ENCODE measurements at regions not wholly inside any gene's neighbourhood (a gene's known extent, or its start where the extent isn't known, plus 50 kb on each side); places are given as distances from the start of the nearest gene placed in this dataset.
"Not testable (repeated sequence)": the region's sequence is repeated elsewhere in the genome, so short reads cannot be mapped to it uniquely, and the experiment has no call there.

DNA sequence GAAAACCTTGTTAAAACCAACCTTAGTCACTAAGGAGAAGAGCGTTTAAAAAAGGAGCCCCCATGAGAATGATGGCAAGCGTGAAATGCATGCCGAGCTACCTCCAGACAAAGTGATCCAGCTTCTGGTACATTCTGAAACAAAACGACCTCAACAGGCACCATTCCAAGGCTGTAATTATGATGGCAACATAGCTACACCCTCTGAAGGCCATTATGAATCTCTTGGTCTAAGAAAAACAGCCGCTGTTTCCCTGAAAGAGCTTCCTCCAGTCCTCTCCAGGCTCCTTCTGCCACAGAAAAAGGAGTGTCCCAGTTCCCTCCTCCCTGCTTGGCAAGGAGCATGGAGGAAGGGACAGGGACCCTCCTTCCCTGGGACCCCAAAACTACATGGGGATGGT lies 50.0 kb upstream of the ABLIM1 start:
- no peak for DNase-seq

DNA sequence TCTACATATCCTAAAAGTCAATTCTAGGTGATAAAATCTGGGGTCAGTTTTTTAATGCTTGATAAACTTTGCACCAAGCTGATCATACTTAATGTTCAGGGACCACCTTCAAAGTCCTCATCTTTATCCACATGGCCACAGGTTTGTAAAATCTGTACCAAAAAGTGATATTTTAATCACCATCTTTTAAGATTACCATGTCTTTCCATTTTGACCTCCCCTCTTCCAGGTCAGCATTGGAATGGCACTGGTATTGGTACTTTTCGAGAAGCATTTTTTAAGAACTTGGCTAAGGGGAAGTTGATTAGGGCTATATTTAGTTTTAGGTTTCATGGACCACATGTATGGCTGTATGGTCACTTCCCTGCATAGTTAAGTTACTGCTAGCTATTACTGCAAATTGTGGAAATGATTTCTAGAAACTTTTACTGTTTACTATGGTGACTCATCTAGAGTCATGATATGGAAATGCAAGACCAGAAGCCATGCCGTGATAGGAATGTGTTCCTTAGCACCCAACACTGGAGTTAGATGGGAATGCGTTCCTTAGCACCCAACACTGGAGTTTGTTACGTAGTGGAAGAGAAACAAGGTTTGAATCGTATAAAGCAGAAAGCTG lies 50.8 kb upstream of the ABLIM1 start:
- DNase-seq, result no peak

DNA sequence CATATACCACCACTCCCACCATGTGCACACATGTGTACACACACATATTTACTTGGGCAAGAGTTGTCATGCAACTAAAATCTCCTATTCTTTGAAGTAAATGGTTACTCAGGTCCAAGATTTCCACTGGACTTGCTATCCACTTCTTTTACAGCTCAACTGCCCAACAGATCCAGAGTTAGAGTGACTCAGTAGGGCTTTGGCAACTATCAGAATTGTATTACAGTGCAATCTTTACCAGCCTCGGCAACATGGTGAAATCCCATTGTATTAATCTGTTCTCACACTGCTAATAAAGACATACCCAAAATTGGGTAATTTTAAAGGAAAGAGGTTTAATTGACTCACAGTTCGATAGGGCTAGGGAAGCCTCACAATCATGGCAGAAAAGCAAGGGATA lies 51.9 kb upstream of the ABLIM1 start:
- no peak for DNase-seq

- no peak for DNase-seq
Measured at GRCh38 chr10:114711176-114711868, 53.2 kb upstream of the ABLIM1 start.

GRCh38 chr10:114711869-114712250 lies 53.8 kb upstream of the ABLIM1 start:
- DNase-seq, result no peak

- DNase-seq, result peak; percentile 31
Measured at GRCh38 chr10:114713525-114714090, 55.5 kb upstream of the ABLIM1 start.

DNA sequence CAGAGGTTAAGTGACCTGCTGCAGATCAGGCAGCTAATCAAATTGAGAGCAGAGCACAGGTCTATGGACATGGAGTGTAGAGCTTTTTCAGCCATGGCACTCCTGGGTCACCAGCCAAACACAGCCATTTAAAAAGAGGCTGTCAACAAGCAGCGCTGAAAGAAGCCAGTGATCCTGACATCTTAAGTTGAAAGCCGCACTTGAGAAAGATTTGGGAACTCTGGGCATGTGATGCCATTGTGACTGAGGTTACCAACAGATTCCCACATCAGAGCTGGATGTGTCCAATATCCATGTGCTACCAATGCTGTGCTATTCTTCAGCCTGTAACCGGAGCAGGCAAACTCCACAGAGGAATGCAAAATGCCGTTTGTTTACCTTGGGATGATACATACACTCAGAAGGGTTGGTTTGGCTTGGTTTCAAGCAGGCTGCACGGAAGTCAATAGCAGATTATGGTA lies 56.2 kb upstream of the ABLIM1 start:
- no peak for DNase-seq

GRCh38 chr10:114715171-114715670 lies 57.1 kb upstream of the ABLIM1 start:
- DNase-seq, result no peak

- DNase-seq, result no peak
Measured at GRCh38 chr10:114716811-114717404, 58.8 kb upstream of the ABLIM1 start.

- not testable (repeated sequence) for DNase-seq
Measured at GRCh38 chr10:114717881-114718280, 59.8 kb upstream of the ABLIM1 start.

DNA sequence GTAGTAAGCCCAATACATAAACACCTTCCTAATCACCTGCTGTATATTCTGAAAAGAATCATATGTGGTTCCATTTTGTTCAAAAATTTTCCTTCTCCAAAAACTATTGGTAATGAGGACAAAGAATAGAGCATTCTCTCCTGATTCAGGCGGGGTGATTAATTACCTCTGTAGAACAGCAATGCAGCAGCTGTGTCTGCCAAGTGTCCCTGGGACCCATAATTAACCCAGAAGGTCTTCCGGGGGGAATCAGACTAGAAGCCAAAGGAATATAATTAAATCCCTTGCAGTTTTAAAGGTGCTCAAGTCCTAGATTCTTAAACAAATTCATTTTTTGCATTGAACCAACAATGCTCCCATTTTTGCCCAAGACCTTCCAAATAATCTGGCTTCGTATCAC lies 60.3 kb upstream of the ABLIM1 start:
- no peak for DNase-seq

GRCh38 chr10:114719311-114719710 lies 61.2 kb upstream of the ABLIM1 start:
- no peak for DNase-seq

GRCh38 chr10:114720023-114720422 lies 61.9 kb upstream of the ABLIM1 start:
- DNase-seq, result not testable (repeated sequence)

DNA sequence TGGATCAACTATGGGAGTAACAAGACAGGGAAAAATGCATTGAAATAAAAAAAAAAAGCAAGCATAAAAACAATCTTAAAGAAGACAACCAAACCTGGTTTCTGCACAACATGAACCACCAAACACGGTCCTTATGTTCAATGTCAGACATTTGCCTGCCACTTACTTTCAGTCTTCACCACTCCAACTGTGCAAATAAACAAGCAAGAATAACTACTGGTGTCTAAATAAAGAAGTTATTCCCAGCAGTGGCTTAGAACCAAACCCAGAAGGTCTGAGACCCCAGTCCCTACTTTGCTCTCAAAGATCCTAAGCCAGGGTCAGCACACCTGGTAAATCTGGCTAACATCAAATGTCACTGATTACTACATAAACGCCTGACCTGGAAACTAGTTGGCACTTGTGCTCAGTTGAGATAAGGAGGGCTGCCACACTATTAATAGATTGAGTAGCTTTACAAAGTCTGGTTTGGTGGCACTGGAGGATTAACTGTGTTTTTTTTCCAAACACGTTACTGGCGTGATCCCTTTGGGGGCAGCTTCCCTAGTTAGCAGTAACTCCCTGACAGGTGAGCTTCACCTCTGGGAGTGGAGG lies 62.7 kb upstream of the ABLIM1 start:
- no peak for DNase-seq

DNA sequence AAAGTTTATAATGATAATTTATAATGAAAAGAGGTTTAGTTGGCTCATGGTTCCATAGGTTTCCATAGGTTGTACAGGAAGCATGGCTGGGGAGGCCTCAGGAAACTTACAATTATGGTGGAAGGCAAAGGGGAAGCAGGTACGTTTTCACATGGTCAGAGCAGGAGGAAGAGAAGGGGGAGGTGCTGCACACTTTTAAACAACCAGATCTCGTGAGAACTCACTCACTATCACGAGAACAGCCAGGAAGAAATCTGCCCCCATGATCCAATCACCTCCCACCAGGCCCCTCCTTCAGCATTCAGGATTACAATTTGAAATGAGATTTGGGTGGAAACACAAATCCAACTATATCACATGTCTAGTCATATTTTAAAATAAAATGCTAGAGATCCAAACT lies 64.1 kb upstream of the ABLIM1 start:
- DNase-seq, result not testable (repeated sequence)

GRCh38 chr10:114723361-114723760 lies 65.3 kb upstream of the ABLIM1 start:
- no peak for DNase-seq

DNA sequence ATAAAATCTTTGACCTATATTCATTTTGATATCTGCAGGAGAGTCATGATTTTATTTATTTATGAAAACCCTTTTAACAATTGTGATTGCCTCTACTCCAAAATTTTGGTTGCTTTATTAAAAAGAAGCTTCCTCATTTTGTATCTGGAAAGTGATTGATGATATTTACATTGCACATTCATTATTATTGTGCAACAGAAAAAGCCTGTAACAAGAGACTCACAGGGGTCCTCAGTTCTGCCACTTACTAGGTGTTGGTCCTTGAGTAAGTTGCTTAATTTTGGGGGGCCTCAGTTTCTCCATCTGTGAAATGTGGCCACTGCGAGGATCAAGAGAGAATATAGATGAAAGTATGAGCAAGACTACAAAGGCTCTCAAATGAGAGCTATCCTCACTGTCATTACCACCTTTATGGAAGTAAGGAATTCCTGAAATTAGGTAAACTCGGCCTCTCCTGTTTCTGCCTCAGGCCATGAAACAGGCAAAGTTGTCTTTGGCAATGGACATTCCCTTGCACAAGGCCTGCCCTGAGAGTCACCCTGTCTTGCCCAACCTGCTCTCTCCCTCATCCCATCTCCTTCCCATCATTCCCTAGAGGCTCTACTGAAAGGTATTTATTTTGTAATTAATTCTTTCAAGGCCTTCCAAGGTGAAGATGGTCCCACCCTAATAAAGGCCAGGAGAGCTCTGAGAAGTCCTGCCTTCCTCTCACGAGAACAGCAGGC lies 66.1 kb upstream of the ABLIM1 start:
- no peak for DNase-seq

DNA sequence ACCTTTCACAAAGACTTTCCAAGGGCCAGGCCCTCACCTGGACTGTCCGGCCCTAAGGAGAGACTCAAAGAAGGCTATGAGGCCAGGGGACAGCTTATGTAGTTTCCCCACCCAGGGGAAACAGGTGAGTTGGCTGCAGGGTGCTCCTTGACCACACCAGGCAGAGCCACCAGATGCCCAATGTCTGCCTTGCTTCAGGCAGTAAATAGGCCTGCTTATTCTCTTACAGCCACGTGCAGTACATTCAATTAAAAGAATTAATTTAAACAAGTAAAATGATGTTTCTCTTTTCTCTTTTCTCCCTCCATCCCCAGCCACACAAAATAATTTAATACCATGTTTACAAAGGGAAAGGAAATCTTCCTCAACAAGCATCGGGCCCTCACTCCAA lies 66.6 kb upstream of the ABLIM1 start:
- DNase-seq, result no peak

DNA sequence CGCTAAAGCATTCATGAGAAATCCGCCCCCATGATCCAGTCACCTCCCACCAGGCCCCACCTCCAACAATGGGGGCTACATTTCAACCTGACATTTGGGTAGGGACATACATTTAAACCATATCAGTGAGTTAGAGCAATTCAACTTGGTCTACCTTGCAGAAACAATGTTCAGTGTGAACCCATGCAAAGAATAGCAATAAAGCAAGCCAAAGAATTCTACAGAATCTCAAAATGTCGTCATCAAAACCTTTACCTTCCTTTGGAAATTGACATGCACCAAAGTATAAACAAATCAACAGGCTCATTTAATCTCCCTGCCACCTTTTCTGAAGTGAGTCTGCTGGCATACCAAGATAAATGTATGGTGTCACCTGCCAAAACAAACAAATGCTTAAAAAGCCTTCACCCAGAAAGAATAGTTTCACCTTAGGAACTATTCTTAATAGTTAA lies 68.8 kb upstream of the ABLIM1 start:
- no peak for DNase-seq

- no peak for DNase-seq
Measured at GRCh38 chr10:114728325-114728724, 70.2 kb upstream of the ABLIM1 start.

DNA sequence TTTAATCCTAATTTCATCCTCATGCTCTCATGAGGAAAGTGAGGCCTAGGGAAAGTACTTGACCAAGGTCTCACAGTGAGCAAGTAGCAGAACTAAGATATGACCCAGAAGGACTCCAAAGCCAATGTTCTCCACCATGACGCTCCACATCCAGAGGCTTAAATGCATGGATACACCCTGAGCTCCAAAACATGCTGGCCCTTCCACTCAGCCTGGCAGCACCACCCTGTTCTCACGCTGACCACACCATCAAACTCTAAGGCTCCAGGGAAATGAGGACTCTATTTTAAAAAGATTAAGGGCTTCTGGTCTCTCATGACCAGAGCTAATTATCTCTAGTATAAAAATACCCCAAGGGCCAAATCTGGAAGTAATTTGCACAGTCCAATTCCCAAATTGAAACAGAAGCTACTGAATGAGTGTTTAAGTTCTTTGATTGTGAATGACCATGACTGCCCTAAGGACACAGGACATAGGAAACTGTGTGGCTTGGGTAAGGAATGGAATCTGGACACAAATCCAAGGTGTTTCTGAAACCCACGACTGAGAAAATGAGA lies 71.1 kb upstream of the ABLIM1 start:
- DNase-seq, result no peak

DNA sequence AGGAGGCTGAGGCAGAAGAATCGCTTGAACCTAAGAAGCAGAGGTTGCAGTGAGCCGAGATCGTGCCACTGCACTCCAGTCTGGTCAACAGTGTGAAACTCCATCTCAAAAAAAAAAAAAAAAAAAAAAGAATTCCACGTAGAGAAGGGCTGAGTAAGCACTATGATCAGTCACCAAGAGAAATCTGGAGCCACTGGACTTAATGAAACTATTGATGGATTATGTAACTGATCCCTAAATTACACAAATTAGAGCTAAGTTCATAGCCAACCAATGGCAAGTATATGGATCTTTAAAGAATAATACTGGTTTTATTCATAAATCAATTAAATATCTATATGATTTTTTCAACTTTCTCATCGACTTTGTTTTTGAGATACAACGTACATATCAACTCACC lies 72.2 kb upstream of the ABLIM1 start:
- no peak for DNase-seq

Measured in GDM1 (cell line).